Common myeloid progenitor, CD34-positive (primary cell): ENCODE measurements at regions not wholly inside any gene's neighbourhood (a gene's known extent, or its start where the extent isn't known, plus 50 kb on each side); places are given as distances from the start of the nearest gene placed in this dataset.

ENCODE experiments used
- CTCF ChIA-PET: fragments of 350-600 bp; sonication (Branson Sonifier 250); formaldehyde crosslinking; loops from one replicate; lab custom pipeline; 2021; ENCODE audit warnings: antibody characterized with exemption; lab: Charles Lee
- POLR2A ChIA-PET: fragments of 350-600 bp; sonication (Branson Sonifier 250); formaldehyde crosslinking; loops from one replicate; lab custom pipeline; 2021; ENCODE audit warnings: antibody characterized with exemption; lab: Charles Lee
- DNase-seq, 3 donors: peaks; one replicate each; pipeline versions ENCODE4 v3.0.0 to v3.0.0-alpha.2; 2013
- H3K27ac ChIP-seq, 2 experiments: 1 replicate in 1 of 2; 2 replicates in 1 of 2; pipeline ENCODE4 v1.7.0; 2013; ENCODE audit warnings: inconsistent platforms in 2 of 2, low read length in 2 of 2, mild to moderate bottlenecking in 2 of 2, low read depth in 1 of 2, moderate library complexity in 1 of 2; ENCODE audit not compliant: severe bottlenecking in 2 of 2, insufficient read depth in 1 of 2, poor library complexity in 1 of 2
- H3K27me3 ChIP-seq, 5 experiments: replicated peaks in 2 of 5; 1 replicate in 3 of 5; 2 replicates in 2 of 5; pipeline versions ENCODE4 v1.6.1 to v1.7.0; 2013; ENCODE audit warnings: low read length in 4 of 5, mild to moderate bottlenecking in 2 of 5, moderate library complexity in 2 of 5, inconsistent platforms in 1 of 5; ENCODE audit not compliant: insufficient read depth in 5 of 5, control insufficient read depth in 4 of 5
- H3K36me3 ChIP-seq, 4 experiments: 1 replicate in 2 of 4; 2 replicates in 2 of 4; pipeline versions ENCODE4 v1.6.1 to v1.7.0; 2013; ENCODE audit warnings: low read length in 3 of 4, control low read depth in 1 of 4, mild to moderate bottlenecking in 1 of 4; ENCODE audit not compliant: control insufficient read depth in 4 of 4, insufficient read depth in 4 of 4
- H3K4me1 ChIP-seq, 4 experiments: 1 replicate in 3 of 4; 2 replicates in 1 of 4; pipeline versions ENCODE4 v1.6.1 to v1.7.1; 2013; ENCODE audit warnings: low read length in 3 of 4, mild to moderate bottlenecking in 3 of 4, control low read depth in 1 of 4, inconsistent platforms in 1 of 4, moderate library complexity in 1 of 4; ENCODE audit not compliant: control insufficient read depth in 4 of 4, insufficient read depth in 4 of 4; ENCODE audit errors: control extremely low read depth in 1 of 4
- H3K4me3 ChIP-seq, 7 experiments: 1 replicate in 4 of 7; 2 replicates in 3 of 7; pipeline versions ENCODE4 v1.5.1 to v1.7.0; 2013; ENCODE audit warnings: mild to moderate bottlenecking in 7 of 7, low read length in 6 of 7, moderate library complexity in 6 of 7, inconsistent platforms in 2 of 7, low read depth in 2 of 7, control low read depth in 1 of 7; ENCODE audit not compliant: insufficient read depth in 4 of 7, control insufficient read depth in 1 of 7; ENCODE audit errors: extremely low read depth in 1 of 7
- H3K9me3 ChIP-seq, 5 experiments: 1 replicate in 4 of 5; 2 replicates in 1 of 5; pipeline versions ENCODE4 v1.6.1 to v1.7.1; 2013; ENCODE audit warnings: low read length in 4 of 5, mild to moderate bottlenecking in 2 of 5, inconsistent platforms in 1 of 5, low read depth in 1 of 5, moderate library complexity in 1 of 5; ENCODE audit not compliant: control insufficient read depth in 4 of 5, insufficient read depth in 2 of 5; ENCODE audit errors: control extremely low read depth in 1 of 5
- WGBS: methylation state at CpG from one replicate; pipeline ENCODE4 v1.1.5; 2013; ENCODE audit not compliant: insufficient coverage; 5-methylcytosine and 5-hydroxymethylcytosine counted together

DNA sequence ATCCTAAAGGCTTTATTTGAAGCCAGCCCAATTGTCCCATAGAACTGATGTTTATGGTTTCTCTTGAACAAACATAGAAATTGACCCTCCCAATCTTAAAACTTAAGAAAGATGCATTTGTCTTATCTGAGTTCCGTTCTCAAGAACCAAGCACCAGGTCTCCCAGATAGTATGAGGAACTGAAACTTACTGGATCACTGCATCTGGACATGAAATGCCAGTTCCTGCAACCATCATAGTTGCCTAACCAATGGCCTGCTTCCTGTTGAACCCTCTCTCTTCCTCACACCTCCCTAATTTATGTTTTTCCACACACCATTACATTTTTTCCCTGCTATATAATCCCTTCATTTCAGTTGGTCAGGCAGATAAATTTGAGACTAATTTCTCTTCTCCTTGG, 478.9 kb downstream of the HTR1A start:
- Histone ChIP-seq H3K36me3 (no peaks in the 10 kb centered on the region), H3K4me3 (no peak overlapping the region), H3K27me3 (no peaks in the 10 kb centered on the region), H3K4me1 (no peaks in the 10 kb centered on the region), H3K9me3 (no peaks in the 10 kb centered on the region), H3K27ac (no peak overlapping the region)
- CTCF ChIA-PET = no interaction called here
- POLR2A ChIA-PET = no interaction called here
- 100% methylated on average over 1 of the region's 1 CpG for WGBS
- no peak for DNase-seq

GRCh38 chr5:63473335-63473967, 488.8 kb downstream of the HTR1A start:
- H3K27me3 ChIP-seq = no peaks in the 10 kb centered on the region
- CTCF ChIA-PET = no interaction called here
- no peaks in the 10 kb centered on the region for H3K4me1 ChIP-seq
- H3K27ac ChIP-seq = no peak overlapping the region
- no peaks in the 10 kb centered on the region for H3K36me3 ChIP-seq
- no CpG with 5 or more reads among the region's 1 CpG for WGBS
- DNase-seq = no peak
- H3K9me3 ChIP-seq = no peaks in the 10 kb centered on the region
- POLR2A ChIA-PET = no interaction called here
- H3K4me3 ChIP-seq = no peak overlapping the region

DNA sequence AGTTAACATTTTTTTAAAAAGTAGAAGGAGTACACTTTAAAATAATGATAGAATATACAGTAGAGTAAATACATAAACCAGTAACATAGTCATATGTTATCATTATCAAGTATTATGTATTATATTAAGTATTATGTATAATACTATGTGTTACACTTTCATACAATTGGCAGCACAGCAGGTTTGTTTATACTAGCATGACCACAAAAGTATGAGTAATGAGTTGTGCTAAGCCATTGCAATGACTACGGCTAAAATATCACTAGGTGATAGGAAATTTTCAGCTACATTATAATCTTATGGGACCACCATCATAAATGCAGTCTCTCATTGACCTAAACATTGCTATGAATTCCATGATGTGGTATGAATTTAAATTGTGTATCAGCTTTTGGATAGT, 506.0 kb downstream of the HTR1A start:
- Histone ChIP-seq H3K36me3 (no peaks in the 10 kb centered on the region), H3K27ac (no peak overlapping the region), H3K27me3 (no peaks in the 10 kb centered on the region), H3K4me3 (no peak overlapping the region), H3K9me3 (no peaks in the 10 kb centered on the region), H3K4me1 (no peaks in the 10 kb centered on the region)
- CTCF ChIA-PET = no interaction called here
- POLR2A ChIA-PET = no interaction called here
- WGBS = no CpG with 5 or more reads among the region's 1 CpG
- DNase-seq = no peak

GRCh38 chr5:63451188-63451587, 511.1 kb downstream of the HTR1A start:
- CTCF ChIA-PET = no interaction called here
- WGBS = 50% methylated on average over 1 of the region's 2 CpGs
- Histone ChIP-seq H3K4me3 (no peak overlapping the region), H3K36me3 (no peaks in the 10 kb centered on the region), H3K4me1 (no peaks in the 10 kb centered on the region), H3K9me3 (no peaks in the 10 kb centered on the region), H3K27ac (no peak overlapping the region), H3K27me3 (no peaks in the 10 kb centered on the region)
- DNase-seq = no peak
- POLR2A ChIA-PET = no interaction called here

DNA sequence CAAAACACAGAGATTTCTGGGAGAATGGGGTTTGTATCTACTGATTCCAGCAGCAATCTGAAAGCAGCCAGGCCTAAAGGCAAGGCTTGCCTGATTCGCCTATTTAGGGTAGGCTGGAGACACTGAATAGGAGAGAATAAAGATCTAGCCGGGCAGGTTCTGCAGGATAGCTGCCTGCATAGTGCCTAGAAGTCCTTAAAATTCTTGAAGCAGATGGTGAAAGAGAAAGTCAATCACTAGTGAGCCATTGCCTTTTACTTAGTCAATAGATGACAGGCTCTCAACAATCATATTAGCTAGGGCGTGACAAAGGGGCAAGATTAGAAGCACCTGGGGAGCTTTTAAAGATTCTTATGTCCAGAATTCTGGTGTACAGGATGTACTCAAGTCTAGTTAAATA, 522.7 kb downstream of the HTR1A start:
- no peak for DNase-seq
- H3K9me3 ChIP-seq = no peaks in the 10 kb centered on the region
- no peaks in the 10 kb centered on the region for H3K4me1 ChIP-seq
- H3K27ac ChIP-seq = no peak overlapping the region
- H3K4me3 ChIP-seq = no peak overlapping the region
- 90% methylated on average over 3 of the region's 3 CpGs for WGBS
- no peaks in the 10 kb centered on the region for H3K27me3 ChIP-seq
- CTCF ChIA-PET = no interaction called here
- no peaks in the 10 kb centered on the region for H3K36me3 ChIP-seq
- POLR2A ChIA-PET = no interaction called here

DNA sequence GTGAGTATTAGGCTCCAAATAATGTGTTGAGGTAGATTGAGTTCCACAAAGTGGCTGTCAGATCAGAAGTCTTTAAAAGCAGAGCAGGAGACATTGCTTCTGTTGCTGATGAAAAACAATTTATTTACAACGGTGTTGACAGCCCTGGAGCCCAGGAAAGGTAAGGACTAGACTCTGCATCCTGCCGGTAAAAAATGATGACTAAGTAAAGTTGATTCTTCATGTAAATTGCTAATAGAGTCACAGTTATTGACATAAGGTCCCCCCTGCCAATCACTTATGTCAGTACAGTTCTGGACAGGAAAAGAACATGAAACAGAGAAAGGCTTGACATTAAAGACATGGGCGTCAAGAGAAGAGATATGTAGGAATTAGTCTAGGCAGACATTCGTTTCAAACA, 552.5 kb downstream of the HTR1A start:
- 84% methylated on average over 2 of the region's 4 CpGs for WGBS
- H3K4me1 ChIP-seq = no peaks in the 10 kb centered on the region
- H3K4me3 ChIP-seq = no peak overlapping the region
- no peaks in the 10 kb centered on the region for H3K36me3 ChIP-seq
- no peaks in the 10 kb centered on the region for H3K9me3 ChIP-seq
- ChIA-PET POLR2A (no interaction called here), CTCF (no interaction called here)
- DNase-seq = no peak
- H3K27me3 ChIP-seq = no peaks in the 10 kb centered on the region
- H3K27ac ChIP-seq = no peak overlapping the region

DNA sequence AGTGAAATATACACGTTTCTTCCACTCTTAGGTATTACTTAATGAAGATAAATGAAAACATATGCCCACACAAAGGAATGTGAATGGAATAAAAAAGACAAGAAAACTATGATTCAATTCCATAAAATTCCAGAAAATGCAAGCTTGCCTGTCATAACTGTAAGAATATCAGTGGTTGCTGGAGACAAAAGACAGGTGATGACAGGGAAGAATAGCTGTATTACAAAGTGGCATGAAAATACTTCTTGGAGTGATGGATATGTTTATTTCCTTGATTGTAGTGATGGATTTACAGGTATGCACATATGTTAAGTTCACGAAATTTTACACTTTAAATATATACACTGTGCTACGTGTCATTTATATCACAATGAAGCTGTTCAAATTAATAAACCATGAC, 553.3 kb downstream of the HTR1A start:
- no peaks in the 10 kb centered on the region for H3K27me3 ChIP-seq
- POLR2A ChIA-PET = no interaction called here
- H3K27ac ChIP-seq = no peak overlapping the region
- H3K4me3 ChIP-seq = no peak overlapping the region
- no peak for DNase-seq
- H3K36me3 ChIP-seq = no peaks in the 10 kb centered on the region
- H3K4me1 ChIP-seq = no peaks in the 10 kb centered on the region
- WGBS = 88% methylated on average over 1 of the region's 3 CpGs
- CTCF ChIA-PET = no interaction called here
- H3K9me3 ChIP-seq = no peaks in the 10 kb centered on the region
